PC-3 (cell line): ENCODE measurements at regions not wholly inside any gene's neighbourhood (a gene's known extent, or its start where the extent isn't known, plus 50 kb on each side); places are given as distances from the start of the nearest gene placed in this dataset.
"Not testable (repeated sequence)": the region's sequence is repeated elsewhere in the genome, so short reads cannot be mapped to it uniquely, and the experiment has no call there.

Experiments
- ATAC-seq: fragments of 200-7000 bp; cut with Tn5 transposase; 2 replicates; pipeline ENCODE4 v1.9.1; 2020; ENCODE audit warnings: mild to moderate bottlenecking, moderate library complexity
- BruUV-seq: library from RNA; stranded (reverse); fragments of 400-500 nt; replicated peaks from 2 replicates; lab custom pipeline; 2021; lab: Mats Ljungman, UMichigan
- CTCF ChIA-PET: fragments of 300-600 bp; sonication (Branson Sonifier 250); formaldehyde crosslinking; loops from one replicate; lab custom pipeline; 2022; ENCODE audit warnings: antibody characterized with exemption; lab: Charles Lee
- POLR2A ChIA-PET: fragments of 300-600 bp; sonication (Branson Sonifier 250); formaldehyde crosslinking; loops from one replicate; lab custom pipeline; 2022; ENCODE audit warnings: antibody characterized with exemption; ENCODE audit not compliant: unreplicated experiment; lab: Charles Lee
- DNase-seq: peaks from one replicate; pipeline ENCODE4 v3.0.0-alpha.2; 2015
- H2AFZ ChIP-seq: fragments of 300-600 bp; sonication (generic); 2 replicates; pipeline ENCODE4 v1.6.0; 2016; ENCODE audit warnings: antibody characterized with exemption, low read length
- H3F3A ChIP-seq: fragments of 300-600 bp; sonication (generic); one replicate; pipeline ENCODE4 v1.6.0; 2017; ENCODE audit warnings: antibody characterized with exemption, low read length, control low read depth, mild to moderate bottlenecking; ENCODE audit not compliant: unreplicated experiment
- H3K27ac ChIP-seq: fragments of 300-600 bp; sonication (generic); 2 replicates; pipeline ENCODE4 v1.5.1; 2016; ENCODE audit warnings: mild to moderate bottlenecking, low read length
- H3K27me3 ChIP-seq: fragments of 300-600 bp; sonication (generic); 2 replicates; pipeline ENCODE4 v1.6.1; 2016; ENCODE audit warnings: low read length, mixed read lengths
- H3K36me3 ChIP-seq: fragments of 300-600 bp; sonication (generic); 2 replicates; pipeline ENCODE4 v1.6.1; 2016; ENCODE audit warnings: low read depth, mixed run types, low read length, mixed read lengths
- H3K4me1 ChIP-seq: fragments of 300-600 bp; sonication (generic); 2 replicates; pipeline ENCODE4 v1.5.1; 2016; ENCODE audit warnings: low read length; ENCODE audit not compliant: insufficient read depth
- H3K4me2 ChIP-seq: fragments of 300-600 bp; sonication (generic); 2 replicates; pipeline ENCODE4 v1.6.0; 2016; ENCODE audit warnings: low read length
- H3K4me3 ChIP-seq: fragments of 300-600 bp; sonication (generic); 2 replicates; pipeline ENCODE4 v1.5.1; 2016; ENCODE audit warnings: mild to moderate bottlenecking, low read length, mixed read lengths
- H3K79me2 ChIP-seq: fragments of 300-600 bp; sonication (generic); 2 replicates; pipeline ENCODE4 v1.6.1; 2017; ENCODE audit warnings: low read length, mixed read lengths
- H3K9ac ChIP-seq: fragments of 300-600 bp; sonication (generic); 2 replicates; pipeline ENCODE4 v1.6.0; 2016; ENCODE audit warnings: mild to moderate bottlenecking, low read length
- H3K9me2 ChIP-seq: fragments of 300-600 bp; sonication (generic); replicated peaks from 2 replicates; pipeline ENCODE4 v1.6.1; 2016; ENCODE audit warnings: mixed run types, low read length, mixed read lengths
- H3K9me3 ChIP-seq: fragments of 300-600 bp; sonication (generic); 2 replicates; pipeline ENCODE4 v1.6.1; 2016; ENCODE audit warnings: low read length, mixed read lengths
- H4K20me1 ChIP-seq: fragments of 300-600 bp; sonication (generic); 2 replicates; pipeline ENCODE4 v1.6.1; 2016; ENCODE audit warnings: low read length, mixed read lengths
- CTCF ChIP-seq: fragments of 300-600 bp; sonication (generic); conservative IDR thresholded peaks from 2 replicates; pipeline ENCODE4 v1.5.1; 2017; ENCODE audit warnings: antibody characterized with exemption, low read depth, mild to moderate bottlenecking, low read length
- EZH2 ChIP-seq: fragments of 300-600 bp; sonication (generic); IDR thresholded peaks from one replicate; pipeline ENCODE4 v1.6.1; 2017; ENCODE audit warnings: antibody characterized with exemption, mild to moderate bottlenecking, low read length; ENCODE audit not compliant: unreplicated experiment
- EZH2phosphoT487 ChIP-seq: fragments of 300-600 bp; sonication (generic); IDR thresholded peaks from 2 replicates; pipeline ENCODE4 v1.6.1; 2018; ENCODE audit warnings: mild to moderate bottlenecking, antibody characterized with exemption, low read length, borderline replicate concordance
- intact Hi-C: fragments of 100-400 bp; cut with micrococcal nuclease; formaldehyde crosslinking; loops from 2 replicates; pipeline ENCODE4 v1.9.0; 2023

- no peak for DNase-seq
These were observed 462.0 kb upstream of the ATP11B start for GRCh38 chr3:182331341-182331740.

GRCh38 chr3:182342252-182342651 is 451.1 kb upstream of the ATP11B start:
- Histone ChIP-seq H3K4me3 (no peak overlapping the region), H3F3A (no peaks in the 10 kb centered on the region), H3K27ac (no peak overlapping the region), H3K4me1 (no peaks in the 10 kb centered on the region), H3K27me3 (no peaks in the 10 kb centered on the region), H3K79me2 (no peaks in the 10 kb centered on the region), H3K36me3 (no peaks in the 10 kb centered on the region), H4K20me1 (no peaks in the 10 kb centered on the region), H3K9me2 (no peaks in the 10 kb centered on the region), H3K9ac (no peak overlapping the region), H3K4me2 (no peak overlapping the region), H3K9me3 (no peaks in the 10 kb centered on the region), H2AFZ (no peak overlapping the region)
- intact Hi-C loops: no loop called here
- ATAC-seq (no peak), DNase-seq (no peak)
- BruUV-seq: no TSS peak
- ChIA-PET CTCF (no interaction called here), POLR2A (no interaction called here)
- no peak for TF ChIP-seq CTCF
- TF ChIP-seq EZH2: no peak
- TF ChIP-seq EZH2phosphoT487: no peak

More at GRCh38 chr3:182331341-182331740, 462.0 kb upstream of the ATP11B start:
- Histone ChIP-seq H3F3A (no peaks in the 10 kb centered on the region), H3K27me3 (no peaks in the 10 kb centered on the region), H3K36me3 (no peaks in the 10 kb centered on the region), H3K4me1 (peaks cover 9% of the 10 kb centered on the region; the same call in 1 of the 2 replicates), H3K9me2 (no peaks in the 10 kb centered on the region), H3K4me3 (no peak overlapping the region), H3K79me2 (no peaks in the 10 kb centered on the region), H2AFZ (no peak overlapping the region), H3K27ac (no peak overlapping the region), H4K20me1 (no peaks in the 10 kb centered on the region), H3K9me3 (no peaks in the 10 kb centered on the region), H3K4me2 (no peak overlapping the region), H3K9ac (no peak overlapping the region)
- CTCF ChIA-PET: no interaction called here
- intact Hi-C loops: no loop called here
- POLR2A ChIA-PET: no interaction called here
- no peak for ATAC-seq
- no peak for TF ChIP-seq CTCF
- TF ChIP-seq EZH2: no peak
- TF ChIP-seq EZH2phosphoT487: no peak
- BruUV-seq: no TSS peak

- not testable (repeated sequence) for BruUV-seq
These were observed 449.3 kb upstream of the ATP11B start for GRCh38 chr3:182344026-182344425.

More at GRCh38 chr3:182344026-182344425, 449.3 kb upstream of the ATP11B start:
- intact Hi-C loops, H3K9ac ChIP-seq, H3K9me2 ChIP-seq, H3F3A ChIP-seq, H2AFZ ChIP-seq, H4K20me1 ChIP-seq, POLR2A ChIA-PET, CTCF ChIA-PET, H3K79me2 ChIP-seq, H3K4me1 ChIP-seq, H3K9me3 ChIP-seq, H3K36me3 ChIP-seq, DNase-seq, H3K4me2 ChIP-seq, H3K27me3 ChIP-seq, ATAC-seq, H3K27ac ChIP-seq, H3K4me3 ChIP-seq: not testable (repeated sequence)
